ENCODE measurements at regions not wholly inside any gene's neighbourhood (a gene's known extent, or its start where the extent isn't known, plus 50 kb on each side); places are given as distances from the start of the nearest gene placed in this dataset.

DNA sequence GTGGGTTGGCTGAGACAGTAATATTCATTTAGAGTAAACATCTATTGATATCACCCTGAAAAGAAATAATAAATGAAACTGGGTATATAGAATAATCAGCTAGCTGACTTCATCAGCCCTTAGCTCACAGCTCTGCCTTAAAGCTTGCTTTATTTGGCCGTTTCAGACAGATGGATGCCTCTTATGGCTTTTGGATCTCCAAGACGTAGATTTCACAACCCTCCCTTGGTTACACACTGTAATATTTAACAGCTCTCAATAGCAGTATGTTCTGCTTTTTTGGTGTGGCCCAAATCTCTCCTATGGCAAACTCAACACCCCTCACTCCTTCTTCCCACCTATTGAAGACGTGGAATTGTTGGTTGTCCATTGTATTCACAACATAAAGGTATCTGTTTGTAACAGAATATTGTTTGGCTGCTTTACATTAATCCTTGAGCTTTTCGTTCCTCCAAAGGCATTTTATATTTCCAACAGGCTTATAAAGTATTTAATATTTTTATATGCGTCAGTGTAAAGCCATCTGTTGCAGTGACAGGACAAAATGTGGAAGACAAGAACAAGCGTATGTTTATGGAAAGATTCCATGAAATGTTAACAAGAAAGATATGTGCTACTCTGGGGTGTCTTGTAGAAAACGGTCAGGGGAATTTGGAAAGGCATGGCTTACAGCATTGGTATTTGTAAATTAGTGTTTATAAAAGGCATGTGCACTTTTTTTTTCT lies 837.0 kb upstream of the RBFOX1 start:
- TF ChIP-seq, protein P1, sequence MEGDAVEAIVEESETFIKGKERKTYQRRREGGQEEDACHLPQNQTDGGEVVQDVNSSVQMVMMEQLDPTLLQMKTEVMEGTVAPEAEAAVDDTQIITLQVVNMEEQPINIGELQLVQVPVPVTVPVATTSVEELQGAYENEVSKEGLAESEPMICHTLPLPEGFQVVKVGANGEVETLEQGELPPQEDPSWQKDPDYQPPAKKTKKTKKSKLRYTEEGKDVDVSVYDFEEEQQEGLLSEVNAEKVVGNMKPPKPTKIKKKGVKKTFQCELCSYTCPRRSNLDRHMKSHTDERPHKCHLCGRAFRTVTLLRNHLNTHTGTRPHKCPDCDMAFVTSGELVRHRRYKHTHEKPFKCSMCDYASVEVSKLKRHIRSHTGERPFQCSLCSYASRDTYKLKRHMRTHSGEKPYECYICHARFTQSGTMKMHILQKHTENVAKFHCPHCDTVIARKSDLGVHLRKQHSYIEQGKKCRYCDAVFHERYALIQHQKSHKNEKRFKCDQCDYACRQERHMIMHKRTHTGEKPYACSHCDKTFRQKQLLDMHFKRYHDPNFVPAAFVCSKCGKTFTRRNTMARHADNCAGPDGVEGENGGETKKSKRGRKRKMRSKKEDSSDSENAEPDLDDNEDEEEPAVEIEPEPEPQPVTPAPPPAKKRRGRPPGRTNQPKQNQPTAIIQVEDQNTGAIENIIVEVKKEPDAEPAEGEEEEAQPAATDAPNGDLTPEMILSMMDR (IDR thresholded peaks at IDR 0.05; ENCODE audit: poor library complexity, severe bottlenecking) = no peak

DNA sequence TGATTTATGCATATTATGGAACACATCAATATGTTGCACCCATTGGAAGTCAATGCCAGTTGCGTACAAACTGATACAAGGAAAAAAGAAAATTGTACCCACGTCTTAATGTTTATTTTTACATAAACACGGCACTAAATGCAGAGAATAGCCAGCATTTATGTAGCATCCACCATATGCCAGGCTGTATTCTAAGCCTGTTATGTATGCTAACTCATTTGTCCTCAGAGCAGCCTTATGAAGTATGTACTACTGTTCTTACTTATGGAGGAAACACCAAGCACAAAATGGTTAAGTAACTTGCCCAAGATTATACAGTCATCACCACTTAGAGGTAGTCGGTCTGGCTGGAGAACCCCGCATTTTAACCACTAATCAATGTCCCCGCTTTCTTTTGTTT lies 837.9 kb upstream of the RBFOX1 start:
- H3K4me1 ChIP-seq (ENCODE audit: insufficient read depth, poor library complexity, severe bottlenecking) = no peaks in the 10 kb centered on the region
- no peaks in the 10 kb centered on the region for H3K27me3 ChIP-seq (ENCODE audit: insufficient read depth, poor library complexity, severe bottlenecking)
- no peak for ATAC-seq (ENCODE audit: low read depth)
- DNase-seq (ENCODE audit: low spot score) = no peak
- no peaks in the 10 kb centered on the region for H3K9me3 ChIP-seq (ENCODE audit: severe bottlenecking)
- no peaks in the 10 kb centered on the region for H3K36me3 ChIP-seq (ENCODE audit: low read depth)
- H3K4me3 ChIP-seq (ENCODE audit: severe bottlenecking) = no peak overlapping the region
- TF ChIP-seq, protein P1 (IDR thresholded peaks at IDR 0.05; ENCODE audit: poor library complexity, severe bottlenecking) = no peak
- H3K27ac ChIP-seq (ENCODE audit: poor library complexity, severe bottlenecking) = no peak overlapping the region

More for the DNA sequence above, 837.0 kb upstream of the RBFOX1 start:
- DNase-seq (ENCODE audit: low spot score) (no peak), ATAC-seq (ENCODE audit: low read depth) (no peak)
- no peaks in the 10 kb centered on the region for H3K27me3 ChIP-seq (ENCODE audit: insufficient read depth, poor library complexity, severe bottlenecking)
- H3K4me3 ChIP-seq (ENCODE audit: severe bottlenecking) = no peak overlapping the region
- no peaks in the 10 kb centered on the region for H3K4me1 ChIP-seq (ENCODE audit: insufficient read depth, poor library complexity, severe bottlenecking)
- no peak overlapping the region for H3K27ac ChIP-seq (ENCODE audit: poor library complexity, severe bottlenecking)
- no peaks in the 10 kb centered on the region for H3K36me3 ChIP-seq (ENCODE audit: low read depth)
- no peaks in the 10 kb centered on the region for H3K9me3 ChIP-seq (ENCODE audit: severe bottlenecking)

DNA sequence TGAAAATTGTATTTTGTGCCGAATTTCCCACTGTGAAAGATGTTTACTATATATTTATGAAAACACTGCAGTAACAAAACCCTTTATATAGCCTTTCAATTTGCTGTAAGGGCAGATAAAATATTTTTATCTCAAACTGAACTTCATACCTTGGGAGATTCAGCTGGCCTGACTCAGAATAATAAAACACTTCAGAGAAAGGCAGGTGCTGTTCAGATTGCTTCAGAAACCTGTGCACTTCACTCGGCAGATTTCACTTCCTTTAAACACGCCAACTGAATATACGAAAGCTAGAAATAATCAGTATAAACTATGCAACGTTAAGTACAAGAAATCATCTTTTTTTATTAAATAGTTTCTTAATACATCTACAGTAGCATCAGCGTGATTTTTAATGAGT lies 839.1 kb upstream of the RBFOX1 start:
- no peak for ATAC-seq (ENCODE audit: low read depth)
- TF ChIP-seq, protein P1 (IDR thresholded peaks at IDR 0.05; ENCODE audit: poor library complexity, severe bottlenecking) = no peak
- no peak overlapping the region for H3K27ac ChIP-seq (ENCODE audit: poor library complexity, severe bottlenecking)

DNA sequence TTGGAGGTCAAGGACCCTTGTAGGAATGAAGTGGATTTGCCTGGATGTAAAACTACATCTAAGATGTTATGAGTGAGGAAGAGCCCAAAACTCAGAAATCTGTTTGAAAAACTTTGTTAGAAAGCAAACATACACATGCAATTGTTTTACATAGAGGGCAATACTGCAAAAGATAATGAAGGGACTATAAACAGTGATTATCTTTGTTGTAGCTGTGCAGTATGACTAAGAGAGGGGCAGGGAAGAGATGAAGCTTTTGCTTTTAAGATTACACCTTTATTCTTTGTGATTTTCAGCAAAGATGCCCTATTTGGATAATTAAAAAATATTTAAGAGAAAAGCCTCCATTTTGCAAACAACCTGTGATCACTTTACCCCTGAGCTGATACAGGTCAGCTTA lies 839.9 kb upstream of the RBFOX1 start:
- ATAC-seq (ENCODE audit: low read depth) (no peak), DNase-seq (ENCODE audit: low spot score) (no peak)
- no peak overlapping the region for H3K4me3 ChIP-seq (ENCODE audit: severe bottlenecking)
- no peaks in the 10 kb centered on the region for H3K9me3 ChIP-seq (ENCODE audit: severe bottlenecking)
- no peak overlapping the region for H3K27ac ChIP-seq (ENCODE audit: poor library complexity, severe bottlenecking)
- H3K36me3 ChIP-seq (ENCODE audit: low read depth) = no peaks in the 10 kb centered on the region
- H3K27me3 ChIP-seq (ENCODE audit: insufficient read depth, poor library complexity, severe bottlenecking) = no peaks in the 10 kb centered on the region
- TF ChIP-seq, protein P1 (IDR thresholded peaks at IDR 0.05; ENCODE audit: poor library complexity, severe bottlenecking) = no peak
- no peaks in the 10 kb centered on the region for H3K4me1 ChIP-seq (ENCODE audit: insufficient read depth, poor library complexity, severe bottlenecking)

More for the DNA sequence above, 839.1 kb upstream of the RBFOX1 start:
- H3K36me3 ChIP-seq (ENCODE audit: low read depth) = no peaks in the 10 kb centered on the region
- H3K27me3 ChIP-seq (ENCODE audit: insufficient read depth, poor library complexity, severe bottlenecking) = no peaks in the 10 kb centered on the region
- no peaks in the 10 kb centered on the region for H3K9me3 ChIP-seq (ENCODE audit: severe bottlenecking)
- no peak for DNase-seq (ENCODE audit: low spot score)
- no peaks in the 10 kb centered on the region for H3K4me1 ChIP-seq (ENCODE audit: insufficient read depth, poor library complexity, severe bottlenecking)
- H3K4me3 ChIP-seq (ENCODE audit: severe bottlenecking) = no peak overlapping the region

DNA sequence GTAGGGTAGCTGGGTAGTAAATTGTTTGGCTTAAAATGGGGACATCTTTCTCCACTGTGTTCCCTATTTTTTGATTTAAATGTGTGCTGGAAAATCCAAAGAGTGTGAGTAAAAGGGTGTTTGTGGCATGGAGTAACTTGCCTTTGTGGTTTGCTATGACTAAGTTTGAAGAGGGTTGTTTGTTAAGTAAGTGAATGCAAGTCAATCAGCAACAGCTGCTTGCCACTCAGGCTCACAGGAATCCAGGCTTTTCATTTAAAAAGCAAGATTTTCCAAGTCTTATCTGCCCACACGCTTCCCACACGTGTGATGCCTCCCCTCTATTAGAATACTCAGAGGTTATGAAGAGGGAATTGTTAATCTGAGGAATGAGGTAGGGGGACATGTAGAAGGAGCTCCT lies 847.7 kb upstream of the RBFOX1 start:
- Histone ChIP-seq H3K9me3 (ENCODE audit: severe bottlenecking) (no peaks in the 10 kb centered on the region), H3K4me1 (ENCODE audit: insufficient read depth, poor library complexity, severe bottlenecking) (no peaks in the 10 kb centered on the region), H3K36me3 (ENCODE audit: low read depth) (no peaks in the 10 kb centered on the region), H3K27ac (ENCODE audit: poor library complexity, severe bottlenecking) (no peak overlapping the region), H3K27me3 (ENCODE audit: insufficient read depth, poor library complexity, severe bottlenecking) (peaks cover 27% of the 10 kb centered on the region), H3K4me3 (ENCODE audit: severe bottlenecking) (no peak overlapping the region)
- no peak for DNase-seq (ENCODE audit: low spot score)
- TF ChIP-seq, protein P1 (IDR thresholded peaks at IDR 0.05; ENCODE audit: poor library complexity, severe bottlenecking) = no peak
- no peak for ATAC-seq (ENCODE audit: low read depth)
